ENCODE measurements at regions not wholly inside any gene's neighbourhood (a gene's known extent, or its start where the extent isn't known, plus 50 kb on each side); places are given as distances from the start of the nearest gene placed in this dataset.

- in situ Hi-C loops (cut with MboI), result no loop called here
- Histone ChIP-seq H3K36me3 (ENCODE audit: low read depth) (no peaks in the 10 kb centered on the region), H3K9ac (no peak overlapping the region), H3K4me2 (ENCODE audit: unreplicated experiment) (no peak overlapping the region), H3K4me1 (ENCODE audit: insufficient read depth) (no peaks in the 10 kb centered on the region), H3K27ac (no peak overlapping the region), H3K9me2 (ENCODE audit: insufficient read depth) (no peaks in the 10 kb centered on the region), H3K79me2 (ENCODE audit: insufficient read depth) (no peaks in the 10 kb centered on the region), H3F3A (ENCODE audit: insufficient read depth) (no peaks in the 10 kb centered on the region), H3K4me3 (no peak overlapping the region), H2AFZ (no peak overlapping the region), H3K27me3 (replicated peaks; ENCODE audit: insufficient read depth) (no peaks in the 10 kb centered on the region), H3K9me3 (ENCODE audit: low read depth) (no peaks in the 10 kb centered on the region), H4K20me1 (ENCODE audit: insufficient read depth) (no peaks in the 10 kb centered on the region)
- peak; percentile 6 for DNase-seq
- TF ChIP-seq EZH2phosphoT487 (IDR thresholded peaks at IDR 0.05; ENCODE audit: insufficient read depth, low read depth), result no peak
- no peak for TF ChIP-seq EZH2 (IDR thresholded peaks at IDR 0.05; ENCODE audit: insufficient read depth, poor library complexity, severe bottlenecking)
- 18 to 21% methylated on average over 6 of the region's 6 CpGs for WGBS, 2 experiments (ENCODE audit: low coverage in 1 of 2, low lambda C conversion rate in 2 of 2, missing lambda C conversion rate in 2 of 2)
These were observed 172.3 kb upstream of the ATXN7L3B start for GRCh38 chr12:74365178-74365964.

- TF ChIP-seq EZH2phosphoT487 (IDR thresholded peaks at IDR 0.05; ENCODE audit: insufficient read depth, low read depth), result no peak
- no peak for TF ChIP-seq EZH2 (IDR thresholded peaks at IDR 0.05; ENCODE audit: insufficient read depth, poor library complexity, severe bottlenecking)
- 6 to 11% methylated on average over 2 of the region's 2 CpGs for WGBS, 2 experiments (ENCODE audit: low coverage in 1 of 2, low lambda C conversion rate in 2 of 2, missing lambda C conversion rate in 2 of 2)
- no peak for DNase-seq
- no peak overlapping the region for H3K9ac ChIP-seq
- H3K27ac ChIP-seq, result no peak overlapping the region
- in situ Hi-C loops (cut with MboI), result no loop called here
- no peaks in the 10 kb centered on the region for H3K79me2 ChIP-seq (ENCODE audit: insufficient read depth)
- H3K9me3 ChIP-seq (ENCODE audit: low read depth), result no peaks in the 10 kb centered on the region
- no peaks in the 10 kb centered on the region for H3K4me1 ChIP-seq (ENCODE audit: insufficient read depth)
- no peak overlapping the region for H3K4me2 ChIP-seq (ENCODE audit: unreplicated experiment)
- H3K36me3 ChIP-seq (ENCODE audit: low read depth), result no peaks in the 10 kb centered on the region
- no peaks in the 10 kb centered on the region for H3F3A ChIP-seq (ENCODE audit: insufficient read depth)
- H4K20me1 ChIP-seq (ENCODE audit: insufficient read depth), result no peaks in the 10 kb centered on the region
- no peak overlapping the region for H3K4me3 ChIP-seq
- H3K27me3 ChIP-seq (replicated peaks; ENCODE audit: insufficient read depth), result no peaks in the 10 kb centered on the region
- no peaks in the 10 kb centered on the region for H3K9me2 ChIP-seq (ENCODE audit: insufficient read depth)
- H2AFZ ChIP-seq, result no peak overlapping the region
These were observed 166.9 kb upstream of the ATXN7L3B start for GRCh38 chr12:74370608-74371216.

- DNase-seq, result no peak
- Histone ChIP-seq H3K4me2 (ENCODE audit: unreplicated experiment) (no peak overlapping the region), H2AFZ (no peak overlapping the region), H3K79me2 (ENCODE audit: insufficient read depth) (no peaks in the 10 kb centered on the region), H3K27ac (no peak overlapping the region), H3K9me3 (ENCODE audit: low read depth) (no peaks in the 10 kb centered on the region), H3F3A (ENCODE audit: insufficient read depth) (no peaks in the 10 kb centered on the region), H3K4me1 (ENCODE audit: insufficient read depth) (no peaks in the 10 kb centered on the region), H3K4me3 (no peak overlapping the region), H3K36me3 (ENCODE audit: low read depth) (no peaks in the 10 kb centered on the region), H3K27me3 (replicated peaks; ENCODE audit: insufficient read depth) (no peaks in the 10 kb centered on the region), H3K9ac (no peak overlapping the region), H3K9me2 (ENCODE audit: insufficient read depth) (no peaks in the 10 kb centered on the region), H4K20me1 (ENCODE audit: insufficient read depth) (no peaks in the 10 kb centered on the region)
- in situ Hi-C loops (cut with MboI), result no loop called here
- TF ChIP-seq EZH2phosphoT487 (IDR thresholded peaks at IDR 0.05; ENCODE audit: insufficient read depth, low read depth) (no peak), EZH2 (IDR thresholded peaks at IDR 0.05; ENCODE audit: insufficient read depth, poor library complexity, severe bottlenecking) (no peak)
- 24 to 34% methylated on average over 5 of the region's 5 CpGs for WGBS, 2 experiments (ENCODE audit: low coverage in 1 of 2, low lambda C conversion rate in 2 of 2, missing lambda C conversion rate in 2 of 2)
These were observed 158.5 kb upstream of the ATXN7L3B start for GRCh38 chr12:74379114-74379513.

GRCh38 chr12:74381958-74382357, 155.7 kb upstream of the ATXN7L3B start:
- TF ChIP-seq EZH2phosphoT487 (IDR thresholded peaks at IDR 0.05; ENCODE audit: insufficient read depth, low read depth) (no peak), EZH2 (IDR thresholded peaks at IDR 0.05; ENCODE audit: insufficient read depth, poor library complexity, severe bottlenecking) (no peak)
- Histone ChIP-seq H3K27ac (no peak overlapping the region), H2AFZ (no peak overlapping the region), H3F3A (ENCODE audit: insufficient read depth) (no peaks in the 10 kb centered on the region), H3K27me3 (replicated peaks; ENCODE audit: insufficient read depth) (no peaks in the 10 kb centered on the region), H3K9ac (no peak overlapping the region), H3K9me3 (ENCODE audit: low read depth) (no peaks in the 10 kb centered on the region), H3K4me3 (no peak overlapping the region), H3K4me2 (ENCODE audit: unreplicated experiment) (no peak overlapping the region), H3K9me2 (ENCODE audit: insufficient read depth) (no peaks in the 10 kb centered on the region), H3K79me2 (ENCODE audit: insufficient read depth) (no peaks in the 10 kb centered on the region), H4K20me1 (ENCODE audit: insufficient read depth) (no peaks in the 10 kb centered on the region), H3K4me1 (ENCODE audit: insufficient read depth) (no peaks in the 10 kb centered on the region), H3K36me3 (ENCODE audit: low read depth) (no peaks in the 10 kb centered on the region)
- no peak for DNase-seq
- in situ Hi-C loops (cut with MboI), result no loop called here
- 10 to 17% methylated on average over 2 of the region's 2 CpGs for WGBS, 2 experiments (ENCODE audit: low coverage in 1 of 2, low lambda C conversion rate in 2 of 2, missing lambda C conversion rate in 2 of 2)

Data from GM23248 (cell line).